Prostate gland (tissue), 2 donors: ENCODE measurements at regions not wholly inside any gene's neighbourhood (a gene's known extent, or its start where the extent isn't known, plus 50 kb on each side); places are given as distances from the start of the nearest gene placed in this dataset.

Experiments used
- POLR2AphosphoS5 ChIP-seq: sonication (generic); formaldehyde crosslinking; IDR thresholded peaks from one replicate; pipeline ENCODE4 v1.6.1; 2017; ENCODE audit warnings: antibody characterized with exemption
- TF ChIP-seq, protein P1 (sequence below), 4 experiments: fragments of 200-600 bp in 2 of 4; fragments of 450-650 bp in 2 of 4; sonication (generic) in 2 of 4; IDR thresholded peaks; 1 replicate in 3 of 4; 2 replicates in 1 of 4; pipeline ENCODE4 v1.5.1; 2016 to 2019; ENCODE audit warnings: antibody characterized with exemption in 4 of 4, mild to moderate bottlenecking in 2 of 4, moderate library complexity in 2 of 4

DNA sequence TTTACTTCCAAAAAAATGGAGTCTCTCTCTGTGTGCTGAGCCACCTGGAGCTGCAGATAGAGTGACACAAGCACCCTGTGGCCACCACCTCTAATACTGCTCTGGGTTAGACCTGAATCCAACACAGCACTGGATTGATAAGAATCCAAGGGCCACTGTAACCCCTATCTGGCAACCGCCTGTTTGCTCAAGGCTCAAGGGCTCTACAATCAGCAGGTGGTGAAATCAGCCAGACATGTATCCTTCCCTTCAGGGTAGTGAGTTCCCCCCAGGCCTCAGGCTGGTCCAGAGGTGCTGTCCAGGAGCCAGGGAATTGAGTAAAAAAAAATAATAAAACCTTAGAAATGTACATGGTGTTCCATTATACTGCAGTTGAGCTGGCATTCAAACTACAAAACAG is 509.0 kb downstream of the KIF4B start:
- no peak for TF ChIP-seq POLR2AphosphoS5
- TF ChIP-seq, protein P1, sequence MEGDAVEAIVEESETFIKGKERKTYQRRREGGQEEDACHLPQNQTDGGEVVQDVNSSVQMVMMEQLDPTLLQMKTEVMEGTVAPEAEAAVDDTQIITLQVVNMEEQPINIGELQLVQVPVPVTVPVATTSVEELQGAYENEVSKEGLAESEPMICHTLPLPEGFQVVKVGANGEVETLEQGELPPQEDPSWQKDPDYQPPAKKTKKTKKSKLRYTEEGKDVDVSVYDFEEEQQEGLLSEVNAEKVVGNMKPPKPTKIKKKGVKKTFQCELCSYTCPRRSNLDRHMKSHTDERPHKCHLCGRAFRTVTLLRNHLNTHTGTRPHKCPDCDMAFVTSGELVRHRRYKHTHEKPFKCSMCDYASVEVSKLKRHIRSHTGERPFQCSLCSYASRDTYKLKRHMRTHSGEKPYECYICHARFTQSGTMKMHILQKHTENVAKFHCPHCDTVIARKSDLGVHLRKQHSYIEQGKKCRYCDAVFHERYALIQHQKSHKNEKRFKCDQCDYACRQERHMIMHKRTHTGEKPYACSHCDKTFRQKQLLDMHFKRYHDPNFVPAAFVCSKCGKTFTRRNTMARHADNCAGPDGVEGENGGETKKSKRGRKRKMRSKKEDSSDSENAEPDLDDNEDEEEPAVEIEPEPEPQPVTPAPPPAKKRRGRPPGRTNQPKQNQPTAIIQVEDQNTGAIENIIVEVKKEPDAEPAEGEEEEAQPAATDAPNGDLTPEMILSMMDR (IDR thresholded peaks at IDR 0.05) = no peak
